ENCODE measurements at regions not wholly inside any gene's neighbourhood (a gene's known extent, or its start where the extent isn't known, plus 50 kb on each side); places are given as distances from the start of the nearest gene placed in this dataset.
A peak's percentile ranks its signal among the peaks of the same experiment; 100 is the strongest.
"Not testable (repeated sequence)": the region's sequence is repeated elsewhere in the genome, so short reads cannot be mapped to it uniquely, and the experiment has no call there.

DNA sequence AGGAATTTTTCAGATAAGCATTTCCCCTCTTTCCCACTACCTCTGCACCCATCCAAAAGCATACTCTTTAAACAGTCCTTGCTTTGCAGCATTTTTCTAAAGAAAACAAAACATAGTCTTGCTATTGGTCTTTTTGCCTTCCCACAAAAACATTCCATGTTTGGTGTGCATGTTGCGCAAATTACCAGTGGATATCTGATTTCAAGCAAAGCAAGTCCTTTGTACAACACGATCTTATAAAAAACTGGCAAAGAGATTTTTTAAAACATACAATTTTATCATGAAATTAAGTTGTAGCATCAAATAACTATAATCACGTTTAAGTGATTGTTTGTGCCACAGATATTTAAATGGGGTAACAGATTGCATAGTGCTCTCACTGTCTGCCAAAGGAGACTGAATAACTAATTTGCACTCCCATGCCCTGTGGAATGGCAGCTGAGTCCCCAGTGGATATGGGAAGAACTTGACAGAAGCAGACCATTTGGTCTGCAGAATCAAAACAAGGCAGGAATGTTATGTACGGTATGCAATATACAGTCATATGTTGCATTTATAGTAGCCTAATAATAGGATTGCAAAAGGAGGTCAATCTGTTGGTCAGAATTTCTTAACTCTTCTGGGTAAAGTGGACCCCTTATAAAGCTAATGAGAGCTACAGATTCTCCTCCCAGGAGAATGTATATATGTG lies 285.7 kb downstream of the TBC1D4 start:
- Histone ChIP-seq H3K4me1 (no peaks in the 10 kb centered on the region), H3K9me3 (replicated peaks) (no peaks in the 10 kb centered on the region), H3K27me3 (no peaks in the 10 kb centered on the region), H3K36me3 (no peaks in the 10 kb centered on the region), H3K27ac (no peak overlapping the region), H3K4me3 (no peak overlapping the region)
- DNase-seq: no peak

DNA sequence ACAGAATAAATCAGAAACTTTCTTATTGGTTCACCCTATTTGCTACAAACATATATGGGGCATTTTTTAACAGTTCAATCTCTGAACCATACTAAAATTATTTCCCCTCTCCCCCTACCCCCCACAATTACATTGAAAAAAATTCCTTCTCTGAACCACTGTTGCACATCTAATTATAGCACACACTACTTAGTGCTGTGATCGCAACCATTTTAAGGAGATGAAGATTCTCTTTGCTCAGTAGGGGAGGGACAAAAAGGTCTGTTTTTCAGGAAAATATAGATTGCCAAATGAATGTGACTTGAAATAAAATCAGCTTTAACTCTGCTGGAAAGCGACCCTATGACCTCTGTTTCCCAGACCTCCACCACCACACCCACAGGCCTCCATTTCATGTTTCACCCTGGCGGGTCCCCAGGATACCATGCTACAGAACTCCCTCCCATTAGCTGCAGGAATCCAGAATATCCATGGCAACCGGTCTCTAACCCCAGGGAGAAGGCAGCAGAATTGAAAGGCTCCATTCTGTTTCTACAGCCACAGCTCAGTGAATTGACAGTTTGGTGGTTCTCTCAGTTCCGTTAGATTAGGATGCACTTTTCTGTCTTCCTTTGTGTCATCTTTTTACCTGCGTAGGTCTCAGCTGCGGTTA lies 286.3 kb downstream of the TBC1D4 start:
- no peaks in the 10 kb centered on the region for H3K36me3 ChIP-seq
- no peaks in the 10 kb centered on the region for H3K4me1 ChIP-seq
- DNase-seq: no peak
- no peak overlapping the region for H3K4me3 ChIP-seq
- H3K27me3 ChIP-seq: no peaks in the 10 kb centered on the region
- H3K9me3 ChIP-seq (replicated peaks): no peaks in the 10 kb centered on the region
- no peak overlapping the region for H3K27ac ChIP-seq

DNA sequence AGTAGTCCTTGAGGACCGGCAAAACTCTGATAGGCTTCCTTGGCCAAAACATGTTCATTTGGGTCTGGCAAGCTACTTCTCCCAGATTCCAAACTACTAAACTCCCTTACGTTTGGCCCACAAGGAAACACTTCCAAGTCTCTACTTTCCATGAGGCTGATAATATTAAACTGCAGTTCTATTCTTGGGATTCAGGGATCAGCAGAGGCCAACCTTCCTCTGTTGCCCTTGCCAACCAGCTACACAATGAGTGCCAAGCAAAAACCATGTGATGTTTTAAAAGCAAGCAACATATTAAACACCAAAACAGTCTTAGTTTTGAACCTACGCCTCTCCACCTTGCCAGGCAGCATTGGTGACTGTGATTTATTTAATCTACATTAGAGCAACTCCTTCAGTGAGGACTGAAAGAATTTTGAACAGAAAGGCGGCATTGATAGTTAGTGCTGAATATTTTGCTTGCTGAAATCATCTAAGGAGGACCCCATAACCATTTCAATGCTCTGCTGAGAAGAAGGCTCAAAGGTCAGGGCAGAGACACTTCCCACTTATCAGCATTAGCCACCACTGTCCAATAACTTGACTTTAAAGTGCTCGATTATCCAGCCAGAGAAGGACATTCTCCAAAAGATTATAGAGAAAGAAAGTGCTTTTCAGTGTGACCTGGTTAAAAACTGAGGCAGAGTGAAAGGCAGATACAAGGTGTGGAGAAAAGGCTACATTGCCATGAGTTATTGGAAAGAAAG lies 287.1 kb downstream of the TBC1D4 start:
- H3K27ac ChIP-seq: no peak overlapping the region
- no peaks in the 10 kb centered on the region for H3K9me3 ChIP-seq (replicated peaks)
- no peaks in the 10 kb centered on the region for H3K27me3 ChIP-seq
- no peaks in the 10 kb centered on the region for H3K4me1 ChIP-seq
- no peak overlapping the region for H3K4me3 ChIP-seq
- DNase-seq: no peak
- H3K36me3 ChIP-seq: no peaks in the 10 kb centered on the region

DNA sequence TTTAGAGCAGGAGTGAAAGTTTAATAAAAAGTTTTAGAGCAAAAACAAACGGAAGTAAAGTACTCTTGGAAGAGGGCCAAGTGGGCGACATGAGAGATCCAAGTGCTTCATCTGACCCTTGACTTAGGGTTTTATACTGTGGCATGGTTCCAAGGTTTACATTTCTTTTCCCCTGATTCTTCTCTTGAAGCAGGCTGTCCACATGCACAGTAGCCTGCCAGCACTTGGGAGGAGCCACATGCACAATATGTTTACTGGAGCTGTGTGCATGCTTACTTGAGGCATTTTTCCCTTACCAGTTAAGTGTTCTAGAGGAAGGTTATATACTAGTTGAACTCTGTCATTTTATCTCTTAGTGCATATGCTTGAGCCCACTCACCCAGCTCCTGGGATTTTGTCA lies 295.6 kb downstream of the TBC1D4 start:
- peaks cover 2% of the 10 kb centered on the region for H3K4me1 ChIP-seq
- no peaks in the 10 kb centered on the region for H3K36me3 ChIP-seq
- no peaks in the 10 kb centered on the region for H3K9me3 ChIP-seq (replicated peaks)
- H3K4me3 ChIP-seq: no peak overlapping the region
- DNase-seq: no peak
- H3K27ac ChIP-seq: no peak overlapping the region
- no peaks in the 10 kb centered on the region for H3K27me3 ChIP-seq

DNA sequence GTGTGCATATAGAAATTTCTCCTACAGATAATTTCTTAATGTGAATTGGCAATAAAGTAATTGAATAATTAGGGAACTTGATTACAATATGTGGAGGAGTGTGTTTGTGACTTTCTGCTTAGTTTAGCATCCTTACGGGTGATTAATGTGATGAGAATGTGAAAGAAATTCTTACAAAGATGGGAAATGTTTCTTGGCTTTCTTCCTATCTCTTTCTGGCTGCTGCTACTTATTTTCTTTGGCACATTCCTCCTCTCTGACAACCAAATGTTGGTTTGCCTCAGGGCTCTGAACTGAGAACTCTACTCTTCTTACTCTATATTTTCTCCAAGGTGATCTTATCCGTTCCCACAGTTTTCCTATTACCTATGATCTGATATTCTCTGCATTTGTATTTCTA lies 300.1 kb downstream of the TBC1D4 start:
- Histone ChIP-seq H3K27ac (no peak overlapping the region), H3K4me1 (peaks cover 10% of the 10 kb centered on the region), H3K36me3 (no peaks in the 10 kb centered on the region), H3K4me3 (no peak overlapping the region), H3K27me3 (no peaks in the 10 kb centered on the region), H3K9me3 (replicated peaks) (no peaks in the 10 kb centered on the region)
- peak in 1 of 2 experiments; percentile 12 for DNase-seq

DNA sequence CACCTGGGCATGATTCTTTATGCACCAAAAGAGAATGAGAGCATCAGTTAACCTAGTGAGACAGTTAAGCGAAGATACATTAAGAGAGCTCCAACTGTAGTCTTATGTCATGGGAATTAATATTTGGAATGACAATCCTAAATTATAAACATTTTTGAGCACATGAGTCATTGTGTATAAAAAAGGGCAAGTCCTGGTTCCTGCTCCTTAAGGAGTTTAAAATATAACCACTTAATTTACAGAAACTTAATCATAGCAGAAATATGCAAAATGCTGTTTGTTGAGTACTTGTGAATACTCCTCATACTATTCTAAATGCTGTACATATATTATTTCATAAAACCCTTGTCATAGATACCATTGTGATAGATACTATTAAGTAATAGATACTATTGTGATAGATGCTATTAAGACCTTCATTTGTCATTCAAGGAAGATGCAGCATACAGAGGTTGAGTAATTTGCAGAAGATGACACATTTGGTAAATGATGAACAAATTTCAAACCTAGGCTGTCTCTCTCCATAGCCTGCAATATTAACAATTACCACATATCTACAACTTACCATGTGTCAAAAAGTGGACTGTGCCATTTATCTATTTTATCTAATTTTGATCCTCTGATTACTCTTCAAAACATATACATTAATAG lies 301.0 kb downstream of the TBC1D4 start:
- no peak overlapping the region for H3K27ac ChIP-seq
- no peaks in the 10 kb centered on the region for H3K9me3 ChIP-seq (replicated peaks)
- H3K4me1 ChIP-seq: peaks cover 10% of the 10 kb centered on the region
- DNase-seq: no peak
- no peaks in the 10 kb centered on the region for H3K36me3 ChIP-seq
- no peaks in the 10 kb centered on the region for H3K27me3 ChIP-seq
- H3K4me3 ChIP-seq: no peak overlapping the region

DNA sequence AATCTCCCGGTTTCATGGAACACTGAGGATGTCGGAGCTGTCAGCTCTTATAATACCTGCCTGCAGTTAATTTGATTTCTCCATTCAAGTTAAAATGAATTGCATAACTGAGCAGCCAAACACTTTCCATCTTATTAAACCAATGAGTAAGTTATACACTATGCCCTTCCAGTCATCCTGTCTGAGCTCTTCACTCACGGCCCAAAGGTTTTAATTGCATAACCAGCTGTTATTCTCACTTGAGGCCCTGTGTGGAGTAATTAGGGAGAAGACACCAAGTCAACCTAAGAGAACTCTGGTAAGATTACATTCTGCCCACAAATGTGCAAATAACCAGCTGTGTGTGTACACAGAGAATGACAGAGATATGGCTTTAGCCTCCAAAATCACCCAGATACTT lies 303.5 kb downstream of the TBC1D4 start:
- Histone ChIP-seq H3K27me3 (no peaks in the 10 kb centered on the region), H3K4me3 (no peak overlapping the region), H3K27ac (no peak overlapping the region), H3K4me1 (peaks cover 14% of the 10 kb centered on the region), H3K36me3 (no peaks in the 10 kb centered on the region), H3K9me3 (replicated peaks) (no peaks in the 10 kb centered on the region)
- DNase-seq: peak; percentile 7 to 34

DNA sequence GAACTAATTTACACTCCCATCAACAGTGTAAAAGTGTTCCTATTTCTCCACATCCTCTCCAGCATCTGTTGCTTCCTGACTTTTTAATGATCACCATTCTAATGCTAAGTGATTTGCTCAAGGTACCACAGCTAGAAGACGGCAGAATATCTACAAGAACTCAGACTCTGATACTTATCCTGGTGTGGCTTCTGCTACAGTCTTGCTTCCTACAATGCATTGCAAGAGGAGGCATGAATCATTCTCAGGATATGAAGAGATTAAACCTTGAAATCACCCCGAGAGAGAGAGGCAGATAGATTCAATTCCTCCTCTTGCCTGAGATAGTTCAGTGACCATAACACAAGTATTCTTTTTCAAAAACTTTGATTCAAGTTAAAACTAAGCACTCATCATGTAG lies 306.4 kb downstream of the TBC1D4 start:
- Histone ChIP-seq H3K9me3 (replicated peaks) (no peaks in the 10 kb centered on the region), H3K36me3 (no peaks in the 10 kb centered on the region), H3K4me1 (peaks cover 12% of the 10 kb centered on the region), H3K27me3 (no peaks in the 10 kb centered on the region), H3K4me3 (no peak overlapping the region), H3K27ac (no peak overlapping the region)
- DNase-seq: no peak

DNA sequence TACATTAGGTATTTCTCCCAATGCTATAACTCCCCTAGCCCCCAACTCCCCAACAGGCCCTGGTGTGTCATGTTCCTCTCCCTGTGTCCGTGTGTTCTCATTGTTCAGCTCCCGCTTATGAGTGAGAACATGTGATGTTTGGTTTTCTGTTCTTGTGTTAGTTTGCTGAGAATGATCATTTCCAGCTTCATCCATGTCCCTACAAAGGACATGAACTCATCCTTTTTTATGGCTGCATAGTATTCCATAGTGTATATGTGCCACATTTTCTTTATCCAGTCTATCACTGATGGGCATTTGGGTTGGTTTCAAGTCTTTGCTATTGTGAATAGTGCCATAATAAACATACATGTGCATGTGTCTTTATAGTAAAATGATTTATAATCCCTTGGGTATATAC lies 306.9 kb downstream of the TBC1D4 start:
- DNase-seq; H3K36me3 ChIP-seq; H3K4me3 ChIP-seq; H3K27ac ChIP-seq; H3K27me3 ChIP-seq; H3K9me3 ChIP-seq (replicated peaks): not testable (repeated sequence)
- peaks cover 12% of the 10 kb centered on the region for H3K4me1 ChIP-seq

DNA sequence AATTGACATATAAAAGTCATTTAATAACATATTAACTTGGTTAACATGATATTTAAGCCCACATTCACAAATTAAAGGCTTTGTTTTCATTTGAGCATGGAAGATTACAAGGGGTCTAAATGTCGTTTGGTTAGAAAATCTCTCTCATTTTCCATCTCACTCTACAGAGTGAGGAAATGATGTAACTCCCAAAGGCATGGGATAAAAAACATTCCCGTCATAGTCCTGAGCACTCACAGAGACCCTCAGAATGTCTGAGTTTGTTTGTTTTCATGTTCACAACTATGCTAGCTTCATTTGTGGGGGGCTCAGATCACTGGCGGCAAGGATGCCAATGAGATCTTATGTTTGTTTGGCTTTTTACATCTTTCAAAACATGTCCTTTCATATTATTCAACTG lies 307.5 kb downstream of the TBC1D4 start:
- peaks cover 12% of the 10 kb centered on the region for H3K4me1 ChIP-seq
- H3K9me3 ChIP-seq (replicated peaks): no peaks in the 10 kb centered on the region
- no peaks in the 10 kb centered on the region for H3K27me3 ChIP-seq
- H3K4me3 ChIP-seq: no peak overlapping the region
- H3K27ac ChIP-seq: no peak overlapping the region
- DNase-seq: no peak
- no peaks in the 10 kb centered on the region for H3K36me3 ChIP-seq

DNA sequence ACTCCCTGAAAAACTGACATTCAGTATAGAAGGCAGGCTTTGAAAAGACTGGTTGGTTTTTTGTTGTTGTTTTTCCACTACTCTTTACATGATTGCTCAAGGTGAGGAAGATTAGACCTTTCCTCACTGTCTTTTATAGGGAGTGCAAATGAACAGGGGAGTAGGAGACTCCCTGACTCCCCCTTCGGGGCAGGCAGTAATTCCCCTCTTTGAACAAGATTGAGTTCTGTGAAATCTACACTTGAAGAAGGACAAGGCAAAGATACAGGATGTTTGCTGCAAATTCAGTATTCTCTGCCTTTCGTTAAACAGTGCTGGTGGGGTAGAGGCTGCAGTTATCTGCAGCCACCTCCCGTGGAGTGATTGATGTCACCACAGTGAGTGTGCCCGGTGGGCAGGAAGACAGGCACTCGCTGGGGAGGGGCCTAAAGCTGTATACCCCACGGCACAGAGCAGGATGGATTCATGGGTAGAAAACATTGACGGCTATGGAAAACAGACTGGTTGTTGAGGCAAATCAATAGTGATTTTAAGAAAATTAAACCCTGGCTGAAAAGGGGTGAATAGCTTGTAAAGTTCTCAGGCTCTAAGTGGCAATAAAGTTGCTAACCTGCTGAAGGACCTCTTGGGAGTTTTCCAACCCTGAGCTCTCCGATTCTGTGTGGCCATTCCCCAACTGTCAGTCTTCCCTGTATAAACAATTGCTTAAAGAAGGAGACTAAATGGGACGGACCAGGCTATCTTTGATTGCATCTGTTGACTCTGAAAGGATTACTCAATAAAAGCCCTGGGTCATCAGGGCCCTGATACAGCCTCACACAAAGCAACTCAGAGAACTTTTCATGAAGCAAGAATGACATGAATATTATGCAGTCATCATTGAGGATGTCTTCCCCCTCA lies 308.3 kb downstream of the TBC1D4 start:
- Histone ChIP-seq H3K4me3 (no peak overlapping the region), H3K27ac (no peak overlapping the region), H3K36me3 (no peaks in the 10 kb centered on the region), H3K27me3 (no peaks in the 10 kb centered on the region), H3K4me1 (peaks cover 11% of the 10 kb centered on the region; the same call in 1 of the 2 replicates), H3K9me3 (replicated peaks) (no peaks in the 10 kb centered on the region)
- DNase-seq: peak in 1 of 2 experiments; percentile 7

DNA sequence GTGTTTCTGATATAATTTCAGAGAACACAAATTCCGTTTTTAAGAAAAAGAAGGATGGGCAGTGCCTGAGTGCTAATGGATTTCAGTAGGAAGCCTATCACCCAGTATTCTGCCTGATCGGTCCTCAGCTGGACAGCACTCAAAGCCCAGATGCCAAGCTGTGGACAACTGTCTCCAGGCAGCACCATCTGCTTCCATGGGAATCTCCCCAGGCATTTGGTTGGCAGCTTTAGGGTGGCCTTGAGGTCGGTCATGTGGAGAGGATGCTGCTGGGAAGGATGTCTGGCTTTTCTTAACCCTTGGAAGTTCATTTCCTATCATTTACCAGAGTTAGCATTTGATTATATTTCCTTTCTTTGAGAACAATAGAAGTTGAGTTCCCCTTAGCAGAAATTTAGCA lies 311.7 kb downstream of the TBC1D4 start:
- no peak for DNase-seq
- peaks cover 3% of the 10 kb centered on the region; the same call in 1 of the 2 replicates for H3K4me1 ChIP-seq
- H3K27ac ChIP-seq: no peak overlapping the region
- H3K27me3 ChIP-seq: no peaks in the 10 kb centered on the region
- no peaks in the 10 kb centered on the region for H3K9me3 ChIP-seq (replicated peaks)
- no peaks in the 10 kb centered on the region for H3K36me3 ChIP-seq
- H3K4me3 ChIP-seq: no peak overlapping the region

DNA sequence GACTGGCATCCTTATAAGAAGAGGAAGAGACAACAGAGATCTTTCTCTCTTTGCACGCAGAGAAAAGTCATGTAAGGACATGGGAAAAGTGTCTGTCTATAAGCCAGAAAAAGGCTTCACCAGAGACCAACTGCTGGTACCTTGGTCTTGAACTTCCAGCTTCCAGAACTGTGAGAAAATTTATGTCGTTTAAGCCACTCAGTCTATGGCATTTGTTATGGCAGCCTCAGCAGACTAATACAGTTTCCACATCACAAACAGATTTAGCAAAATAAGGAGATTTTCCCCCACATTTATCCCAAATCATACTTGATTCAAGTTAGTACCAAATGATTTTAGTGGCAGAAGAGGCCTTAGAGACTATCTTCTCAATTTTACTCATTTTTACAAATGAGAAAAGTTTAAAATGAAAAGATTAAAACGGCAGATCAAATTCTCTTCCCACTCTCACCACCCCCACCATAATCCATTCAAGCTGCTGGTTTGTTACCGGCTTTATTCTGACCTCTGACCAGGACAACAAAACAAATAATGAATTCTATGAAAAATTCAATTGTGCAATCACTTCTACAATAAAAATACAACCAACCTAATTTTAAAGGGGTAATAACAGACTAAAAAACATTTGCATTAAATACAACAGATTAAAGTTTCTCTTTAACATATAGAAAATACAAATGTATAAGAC lies 316.3 kb downstream of the TBC1D4 start:
- Histone ChIP-seq H3K4me1 (no peaks in the 10 kb centered on the region), H3K4me3 (no peak overlapping the region), H3K36me3 (no peaks in the 10 kb centered on the region), H3K27ac (no peak overlapping the region), H3K27me3 (no peaks in the 10 kb centered on the region), H3K9me3 (replicated peaks) (no peaks in the 10 kb centered on the region)
- no peak for DNase-seq

DNA sequence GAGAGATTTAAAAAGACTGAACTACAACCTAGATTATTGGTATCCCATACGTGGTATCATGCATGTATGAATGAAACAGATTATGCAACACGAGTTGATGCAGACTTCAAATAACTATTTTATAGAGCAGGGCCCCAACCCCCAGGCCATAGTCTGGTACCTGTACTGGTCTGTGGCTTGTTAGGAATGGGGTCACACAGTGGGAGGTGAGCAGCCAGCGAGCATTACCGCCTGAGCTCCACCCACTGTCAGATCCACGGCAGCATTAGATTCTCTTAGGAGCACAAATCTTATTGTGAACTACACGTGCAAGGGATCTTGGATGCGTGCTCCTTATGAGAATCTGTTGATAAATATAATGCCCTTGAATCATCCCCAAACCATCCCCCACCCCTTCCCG lies 320.2 kb downstream of the TBC1D4 start:
- Histone ChIP-seq H3K9me3 (replicated peaks) (no peaks in the 10 kb centered on the region), H3K27ac (no peak overlapping the region), H3K4me3 (no peak overlapping the region), H3K27me3 (no peaks in the 10 kb centered on the region), H3K4me1 (no peaks in the 10 kb centered on the region), H3K36me3 (no peaks in the 10 kb centered on the region)
- DNase-seq: no peak

Measured in SJCRH30 (cell line).